HepG2 (cell line): ENCODE measurements at regions not wholly inside any gene's neighbourhood (a gene's known extent, or its start where the extent isn't known, plus 50 kb on each side); places are given as distances from the start of the nearest gene placed in this dataset.

ENCODE experiments used
- ATAC-seq: fragments of 200-7000 bp; cut with Tn5 transposase; 3 replicates; pipeline ENCODE4 v1.9.1; 2020; ENCODE audit warnings: mild to moderate bottlenecking, moderate library complexity
- BruUV-seq: library from RNA; stranded (reverse); fragments of 400-500 nt; replicated peaks from 2 replicates; lab custom pipeline; 2021; lab: Mats Ljungman, UMichigan
- CTCF ChIA-PET: fragments of 300-600 bp; formaldehyde crosslinking; extraction: SDS; loops from one replicate; lab custom pipeline; 2021; ENCODE audit warnings: low total read pairs, inconsistent platforms, low intra/inter-chr PET ratio; lab: Yijun Ruan, JAX
- POLR2A ChIA-PET: fragments of 350-600 bp; sonication (Branson Sonifier 250); formaldehyde crosslinking; loops from one replicate; lab custom pipeline; 2020; ENCODE audit warnings: antibody characterized with exemption, inconsistent platforms; lab: Yijun Ruan, JAX
- DNase-seq: peaks from one replicate; pipeline ENCODE4 v3.0.0-alpha.2; 2015; ENCODE audit warnings: low spot score
- FAIRE-seq: peaks from 3 replicates; lab custom pipeline; 2011; peaks lifted over from hg19 to GRCh38; lab: Jason Lieb, UNC
- H2AFZ ChIP-seq: one replicate; pipeline ENCODE4 v1.6.1; 2011; ENCODE audit warnings: low read length, inconsistent platforms
- H3K27ac ChIP-seq: fragments of 300-600 bp; 3 replicates; pipeline ENCODE4 v1.8.0; 2011; ENCODE audit warnings: mixed run types, mild to moderate bottlenecking, mixed read lengths, low read length, inconsistent platforms; ENCODE audit not compliant: insufficient read depth; ENCODE audit errors: extremely low read length
- H3K27me3 ChIP-seq, 2 experiments: fragments of 200-600 bp in 1 of 2; 2 replicates in 1 of 2; 3 replicates in 1 of 2; pipeline versions ENCODE4 v1.6.0 to v1.8.0; 2011; ENCODE audit warnings: low read length in 2 of 2, mild to moderate bottlenecking in 2 of 2, moderate library complexity in 2 of 2, inconsistent platforms in 1 of 2; ENCODE audit not compliant: insufficient read depth in 2 of 2, control insufficient read depth in 1 of 2
- H3K36me3 ChIP-seq, 2 experiments: fragments of 200-600 bp in 1 of 2; replicated peaks in 1 of 2; 2 replicates in 1 of 2; 3 replicates in 1 of 2; pipeline versions ENCODE4 v1.5.1 to v1.8.0; 2011; ENCODE audit warnings: low read length in 2 of 2, inconsistent platforms in 1 of 2; ENCODE audit not compliant: insufficient read depth in 2 of 2, control insufficient read depth in 1 of 2
- H3K4me1 ChIP-seq: 2 replicates; pipeline ENCODE4 v1.5.1; 2012; ENCODE audit warnings: low read length, inconsistent platforms; ENCODE audit not compliant: insufficient read depth
- H3K4me2 ChIP-seq: 2 replicates; pipeline ENCODE4 v1.6.0; 2011; ENCODE audit warnings: low read depth, low read length, inconsistent platforms
- H3K4me3 ChIP-seq, 3 experiments: fragments of 200-600 bp in 1 of 3; sonication (generic), shearing (Covaris generic) in 1 of 3; replicated peaks in 1 of 3; 2 replicates each; pipeline ENCODE4 v1.5.1; 2011 to 2016; ENCODE audit warnings: low read length in 3 of 3, inconsistent platforms in 2 of 3, low read depth in 2 of 3, mild to moderate bottlenecking in 2 of 3, control low read depth in 1 of 3, mixed read lengths in 1 of 3; ENCODE audit not compliant: insufficient read depth in 1 of 3
- H3K79me2 ChIP-seq: one replicate; pipeline ENCODE4 v1.6.1; 2011; ENCODE audit warnings: low read length, inconsistent platforms; ENCODE audit not compliant: insufficient read depth
- H3K9ac ChIP-seq: 2 replicates; pipeline ENCODE4 v1.6.0; 2011; ENCODE audit warnings: mild to moderate bottlenecking, low read depth, low read length, inconsistent platforms; ENCODE audit not compliant: insufficient read depth
- H3K9me3 ChIP-seq: 2 replicates; pipeline ENCODE4 v1.5.1; 2012; ENCODE audit warnings: mild to moderate bottlenecking, low read length
- H4K20me1 ChIP-seq: 2 replicates; pipeline ENCODE4 v1.6.0; 2011; ENCODE audit warnings: inconsistent platforms, mild to moderate bottlenecking, low read length, moderate library complexity; ENCODE audit not compliant: insufficient read depth
- FOXO1 ChIP-seq: sonication (generic); formaldehyde crosslinking; IDR thresholded peaks from 2 replicates; pipeline ENCODE4 v1.4.0; 2020; ENCODE audit warnings: missing genetic modification reagents
- HNRNPLL ChIP-seq: fragments of 200-400 bp; formaldehyde crosslinking; IDR thresholded peaks from 2 replicates; pipeline ENCODE4 v1.6.1; 2017; ENCODE audit warnings: mild to moderate bottlenecking, low read depth, low read length; ENCODE audit not compliant: poor library complexity, severe bottlenecking
- NONO ChIP-seq, 2 experiments: fragments of 450-650 bp in 1 of 2; sonication (generic) in 1 of 2; formaldehyde crosslinking in 1 of 2; IDR thresholded peaks in 1 of 2; conservative IDR thresholded peaks in 1 of 2; 2 replicates each; pipeline versions ENCODE4 v1.6.1 to v1.8.0; 2017 to 2022; ENCODE audit warnings: mild to moderate bottlenecking in 1 of 2, missing genetic modification reagents in 1 of 2, moderate library complexity in 1 of 2
- PLSCR1 ChIP-seq: sonication (generic); formaldehyde crosslinking; IDR thresholded peaks from 2 replicates; pipeline ENCODE4 v1.5.0; 2020; ENCODE audit warnings: missing genetic modification reagents, mild to moderate bottlenecking, borderline replicate concordance
- POLR2G ChIP-seq: fragments of 200-400 bp; formaldehyde crosslinking; IDR thresholded peaks from 2 replicates; pipeline ENCODE4 v1.6.1; 2018; ENCODE audit warnings: mild to moderate bottlenecking, low read depth, low read length, moderate library complexity
- ZNF235 ChIP-seq: sonication (generic); formaldehyde crosslinking; IDR thresholded peaks from 2 replicates; pipeline ENCODE4 v1.8.1; 2023; ENCODE audit warnings: mild to moderate bottlenecking, missing genetic modification reagents, borderline replicate concordance
- ZNF317 ChIP-seq: sonication (generic); formaldehyde crosslinking; IDR thresholded peaks from 2 replicates; pipeline ENCODE4 v1.5.0; 2020; ENCODE audit warnings: mild to moderate bottlenecking, missing genetic modification reagents
- ZNF646 ChIP-seq: sonication (generic); formaldehyde crosslinking; IDR thresholded peaks from 2 replicates; pipeline ENCODE4 v1.9.0; 2021; ENCODE audit warnings: mild to moderate bottlenecking, missing genetic modification reagents
- ZNF75D ChIP-seq: sonication (generic); formaldehyde crosslinking; IDR thresholded peaks from 2 replicates; pipeline ENCODE4 v1.8.1; 2023; ENCODE audit warnings: missing genetic modification reagents, mild to moderate bottlenecking, borderline replicate concordance
- WGBS: methylation state at CpG from one replicate; pipeline ENCODE4 v1.1.6; 2017; ENCODE audit warnings: low lambda C conversion rate; 5-methylcytosine and 5-hydroxymethylcytosine counted together
- in situ Hi-C: cut with HindIII; loops from 2 replicates; pipeline ENCODE4 v1.10.0; 2017; ENCODE audit warnings: low pct_unique_long_range_greater_than_20kb; ENCODE audit not compliant: extremely low pct_ligation_motif_present
- intact Hi-C: fragments of 100-400 bp; cut with micrococcal nuclease; formaldehyde crosslinking; loops from one replicate; pipeline ENCODE4 v1.10.0; 2022; ENCODE audit not compliant: unreplicated experiment

DNA sequence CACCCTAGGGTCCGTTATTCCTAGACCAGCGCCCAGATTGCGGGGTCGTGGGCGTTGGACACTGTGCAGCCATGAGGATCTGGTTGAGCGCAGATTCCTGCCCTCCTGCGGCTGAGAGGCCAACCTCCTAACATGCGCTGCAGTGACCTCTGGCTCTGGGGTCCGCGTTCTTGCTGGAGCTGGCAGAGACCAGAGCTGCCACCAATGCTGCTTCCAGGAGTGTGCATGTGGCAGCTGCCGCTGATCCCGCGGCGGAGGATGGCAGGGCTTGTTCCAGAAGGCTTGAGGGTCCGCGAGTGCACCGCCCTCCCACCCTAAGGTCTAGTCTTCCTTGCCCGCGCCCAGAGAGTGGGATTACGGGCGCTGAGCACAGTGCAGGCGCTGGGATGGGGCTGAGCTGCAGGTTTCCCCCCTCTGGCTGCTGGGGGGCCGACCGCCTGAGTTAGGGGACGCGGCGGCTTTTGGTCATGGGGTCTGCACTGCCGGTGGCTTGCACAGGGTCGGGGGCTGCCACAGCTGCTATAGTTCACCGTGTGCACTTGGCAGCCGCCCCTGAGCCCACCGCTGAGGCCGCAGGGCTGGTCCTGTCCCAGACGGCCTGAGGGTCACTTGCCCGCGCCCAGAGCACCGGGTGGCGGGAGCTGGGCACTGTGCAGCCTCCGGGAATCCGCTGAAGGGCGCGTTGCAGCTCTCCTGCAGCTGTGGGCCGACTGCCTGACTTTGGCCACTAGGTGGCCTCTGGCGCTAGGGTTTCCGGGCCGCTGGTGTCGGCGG lies 145.9 kb downstream of the CCDC74A start:
- no TSS peak for BruUV-seq
- Histone ChIP-seq H3K27me3 (peaks cover 0 to 8% of the 10 kb centered on the region in 2 experiments; a peak in 2 of 5 replicates), H3K4me2 (peak overlapping the region; percentile 99), H3K4me3 (peak overlapping the region; percentile 53 to 72 (median 56)), H3K27ac (no peak overlapping the region), H3K9me3 (peaks cover 5% of the 10 kb centered on the region), H4K20me1 (no peaks in the 10 kb centered on the region), H3K9ac (peak overlapping the region; percentile 27), H3K36me3 (no peaks in the 10 kb centered on the region), H3K79me2 (no peaks in the 10 kb centered on the region), H3K4me1 (peaks cover 20% of the 10 kb centered on the region), H2AFZ (no peak overlapping the region)
- FAIRE-seq (no peak), DNase-seq (peak; percentile 71), ATAC-seq (peak; percentile 96)
- 3% methylated on average over 14 of the region's 48 CpGs for WGBS
- ChIA-PET POLR2A (interaction anchor here (1.3 to 3.4 kb wide), 2 partner anchors 9 to 520 kb away, joined by 4 to 35 read pairs; no protein-coding TSS in a partner anchor), CTCF (interaction anchor here (1.6 to 2.3 kb wide), 3 partner anchors 128 to 520 kb away, joined by 6 to 23 read pairs (median 8); no protein-coding TSS in a partner anchor)
- intact Hi-C loops: loop anchor here (1.0 to 5.0 kb wide), 4 partner anchors 129 to 519 kb away; partner anchors contain the start of gene MZT2A
- in situ Hi-C loops: loop anchor here (25.0 kb wide), 2 partner anchors 261 to 511 kb away; no protein-coding TSS in a partner anchor
- TF ChIP-seq HNRNPLL (peak; percentile 39), ZNF317 (CRISPR knock-in tag) (peak; percentile 78), ZNF235 (CRISPR knock-in tag) (peak; percentile 83; the same call in 1 of the 2 replicates), ZNF75D (CRISPR knock-in tag) (no peak), ZNF646 (CRISPR knock-in tag) (no peak), NONO (IDR thresholded peaks at IDR 0.05) (no peak), NONO (CRISPR knock-in tag; conservative IDR thresholded peaks at IDR 0.05) (peak; percentile 34; the same call in 1 of the 2 replicates), PLSCR1 (CRISPR knock-in tag) (no peak), POLR2G (no peak), FOXO1 (CRISPR knock-in tag) (peak; percentile 48; the same call in 1 of the 2 replicates)
